ENCODE measurements at regions not wholly inside any gene's neighbourhood (a gene's known extent, or its start where the extent isn't known, plus 50 kb on each side); places are given as distances from the start of the nearest gene placed in this dataset.

DNA sequence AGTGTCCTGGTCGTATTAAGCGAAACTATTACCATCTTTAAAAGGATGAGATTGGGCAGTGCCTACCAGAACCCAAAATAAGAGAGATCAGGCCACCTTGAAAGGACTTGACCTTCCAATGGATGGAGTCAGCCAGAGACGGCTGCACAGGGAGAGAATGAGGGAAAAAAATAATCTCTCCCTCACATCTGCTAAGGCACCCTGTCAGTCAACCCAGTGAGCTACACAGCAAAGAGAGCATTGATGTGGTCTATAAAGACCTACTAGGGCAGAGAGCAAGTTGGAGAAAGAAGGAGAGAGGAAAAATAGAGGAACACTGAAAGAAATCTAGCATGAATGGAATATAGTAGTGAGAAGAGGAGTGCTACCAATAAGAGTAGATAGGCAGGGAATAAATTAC, 68.0 kb upstream of the FTMT start:
- no peak for ATAC-seq
- H3K9me3 ChIP-seq: no peaks in the 10 kb centered on the region
- H3K27me3 ChIP-seq: no peaks in the 10 kb centered on the region
- no peak overlapping the region for H3K4me3 ChIP-seq
- DNase-seq: no peak
- intact Hi-C loops (cut with DNase I): no loop called here
- no peak for TF ChIP-seq POLR2A (IDR thresholded peaks at IDR 0.05)
- TF ChIP-seq, protein P1, sequence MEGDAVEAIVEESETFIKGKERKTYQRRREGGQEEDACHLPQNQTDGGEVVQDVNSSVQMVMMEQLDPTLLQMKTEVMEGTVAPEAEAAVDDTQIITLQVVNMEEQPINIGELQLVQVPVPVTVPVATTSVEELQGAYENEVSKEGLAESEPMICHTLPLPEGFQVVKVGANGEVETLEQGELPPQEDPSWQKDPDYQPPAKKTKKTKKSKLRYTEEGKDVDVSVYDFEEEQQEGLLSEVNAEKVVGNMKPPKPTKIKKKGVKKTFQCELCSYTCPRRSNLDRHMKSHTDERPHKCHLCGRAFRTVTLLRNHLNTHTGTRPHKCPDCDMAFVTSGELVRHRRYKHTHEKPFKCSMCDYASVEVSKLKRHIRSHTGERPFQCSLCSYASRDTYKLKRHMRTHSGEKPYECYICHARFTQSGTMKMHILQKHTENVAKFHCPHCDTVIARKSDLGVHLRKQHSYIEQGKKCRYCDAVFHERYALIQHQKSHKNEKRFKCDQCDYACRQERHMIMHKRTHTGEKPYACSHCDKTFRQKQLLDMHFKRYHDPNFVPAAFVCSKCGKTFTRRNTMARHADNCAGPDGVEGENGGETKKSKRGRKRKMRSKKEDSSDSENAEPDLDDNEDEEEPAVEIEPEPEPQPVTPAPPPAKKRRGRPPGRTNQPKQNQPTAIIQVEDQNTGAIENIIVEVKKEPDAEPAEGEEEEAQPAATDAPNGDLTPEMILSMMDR (IDR thresholded peaks at IDR 0.05): no peak
- no peak overlapping the region for H3K27ac ChIP-seq
- no peaks in the 10 kb centered on the region for H3K4me1 ChIP-seq
- WGBS, 4 donors: 66 to 80% (median 73%) methylated on average over 3 of the region's 3 CpGs
- H3K36me3 ChIP-seq: no peaks in the 10 kb centered on the region

DNA sequence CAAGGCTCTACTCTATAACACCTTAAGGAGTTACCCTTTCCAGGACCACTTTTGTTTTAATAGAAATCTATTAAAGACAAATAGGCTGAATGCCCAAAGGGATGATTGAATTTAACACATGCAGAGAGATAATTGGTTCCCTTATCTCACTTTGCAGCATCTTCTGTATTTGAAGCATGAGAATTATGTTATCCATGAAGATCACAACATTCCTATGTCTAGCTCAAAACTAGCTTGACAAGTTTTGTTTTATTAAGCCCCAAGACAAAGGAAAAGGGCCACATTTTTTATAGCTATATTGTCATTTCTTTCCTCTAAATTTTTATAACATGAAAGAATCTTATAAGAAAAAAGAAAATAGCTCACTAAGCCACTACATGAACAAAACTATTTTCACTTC, 57.9 kb upstream of the FTMT start:
- Histone ChIP-seq H3K27ac (no peak overlapping the region), H3K4me3 (no peak overlapping the region), H3K27me3 (no peaks in the 10 kb centered on the region), H3K9me3 (peaks cover 0 to 10% (median 0%) of the 10 kb centered on the region in 12 donors), H3K4me1 (no peaks in the 10 kb centered on the region), H3K36me3 (no peaks in the 10 kb centered on the region)
- DNase-seq: no peak
- TF ChIP-seq, protein P1 (IDR thresholded peaks at IDR 0.05): no peak
- no peak for TF ChIP-seq POLR2A (IDR thresholded peaks at IDR 0.05)
- intact Hi-C loops (cut with DNase I): no loop called here
- ATAC-seq: no peak

DNA sequence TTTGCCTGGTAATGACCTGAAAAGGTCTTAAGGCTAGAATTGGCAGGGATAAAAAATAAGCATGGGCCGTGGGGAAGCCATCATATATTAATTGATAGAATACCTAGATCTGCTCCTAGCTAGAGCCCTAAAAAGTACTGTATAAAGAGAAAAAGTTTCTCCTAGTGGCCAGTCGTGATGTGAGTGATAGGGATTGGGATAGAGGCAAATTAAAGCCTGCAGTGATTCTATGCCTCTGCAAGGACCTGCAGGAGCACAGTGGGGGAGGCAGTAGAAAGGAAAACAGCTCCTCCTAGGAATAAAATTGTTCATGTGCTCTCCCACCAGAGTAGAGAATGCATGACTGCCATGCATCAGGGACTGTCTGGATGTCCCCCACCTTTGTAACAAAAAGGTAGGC, 56.2 kb upstream of the FTMT start:
- Histone ChIP-seq H3K4me1 (no peaks in the 10 kb centered on the region), H3K9me3 (no peaks in the 10 kb centered on the region), H3K27me3 (no peaks in the 10 kb centered on the region), H3K36me3 (no peaks in the 10 kb centered on the region), H3K4me3 (no peak overlapping the region), H3K27ac (no peak overlapping the region)
- WGBS, 4 donors: 42 to 55% (median 52%) methylated on average over 2 of the region's 2 CpGs
- ATAC-seq (no peak), DNase-seq (no peak)
- TF ChIP-seq, protein P1 (IDR thresholded peaks at IDR 0.05): no peak
- TF ChIP-seq POLR2A (IDR thresholded peaks at IDR 0.05): no peak
- intact Hi-C loops (cut with DNase I): no loop called here

DNA sequence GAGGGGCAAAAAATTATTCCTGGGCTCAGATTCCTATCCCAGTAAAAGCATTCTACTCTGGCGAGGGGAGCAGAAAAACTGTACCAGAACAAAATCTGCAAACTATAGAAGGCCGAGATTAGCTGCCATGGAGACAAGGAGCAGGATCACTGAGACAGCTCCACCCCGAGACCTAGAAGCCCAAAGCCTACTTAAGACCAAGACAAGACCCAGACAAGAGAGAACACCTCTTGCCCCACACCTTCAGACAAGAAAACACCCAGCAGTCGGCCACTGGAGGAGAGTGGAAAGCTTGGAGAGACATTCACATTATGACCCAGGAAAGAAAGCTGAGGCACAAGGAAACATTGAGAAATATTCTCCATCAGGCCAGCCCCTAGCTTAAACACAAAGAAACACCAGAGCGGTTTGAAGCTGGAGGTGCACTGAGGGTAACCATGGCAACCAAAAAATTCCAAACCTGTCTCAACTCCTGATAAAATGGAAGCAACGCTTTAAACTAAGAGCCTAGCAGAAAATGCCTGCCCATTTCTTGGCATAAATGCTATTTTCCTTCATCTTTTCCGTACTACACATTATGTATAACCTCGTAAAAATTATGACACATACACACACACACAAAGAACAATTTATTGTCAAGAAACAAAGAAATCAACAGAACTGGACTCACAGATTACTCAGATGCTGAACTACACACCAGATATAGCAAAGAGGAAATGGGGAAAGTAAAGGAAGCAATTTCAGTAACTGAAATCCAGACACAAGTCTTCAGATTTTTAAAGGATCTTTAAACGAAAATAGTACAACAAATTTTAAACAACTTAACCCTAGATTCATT, 53.8 kb upstream of the FTMT start:
- no peak for ATAC-seq
- H3K27me3 ChIP-seq: no peaks in the 10 kb centered on the region
- no peaks in the 10 kb centered on the region for H3K4me1 ChIP-seq
- intact Hi-C loops (cut with DNase I): no loop called here
- H3K4me3 ChIP-seq: no peak overlapping the region
- WGBS, 4 donors: 60 to 69% (median 61%) methylated on average over 9 of the region's 9 CpGs
- TF ChIP-seq, protein P1 (IDR thresholded peaks at IDR 0.05): no peak
- no peak for TF ChIP-seq POLR2A (IDR thresholded peaks at IDR 0.05)
- H3K9me3 ChIP-seq: no peaks in the 10 kb centered on the region
- H3K36me3 ChIP-seq: no peaks in the 10 kb centered on the region
- DNase-seq: no peak
- H3K27ac ChIP-seq: no peak overlapping the region

Data from heart left ventricle (tissue), 16 donors.